ENCODE measurements at regions not wholly inside any gene's neighbourhood (a gene's known extent, or its start where the extent isn't known, plus 50 kb on each side); places are given as distances from the start of the nearest gene placed in this dataset.
"Not testable (repeated sequence)": the region's sequence is repeated elsewhere in the genome, so short reads cannot be mapped to it uniquely, and the experiment has no call there.

DNA sequence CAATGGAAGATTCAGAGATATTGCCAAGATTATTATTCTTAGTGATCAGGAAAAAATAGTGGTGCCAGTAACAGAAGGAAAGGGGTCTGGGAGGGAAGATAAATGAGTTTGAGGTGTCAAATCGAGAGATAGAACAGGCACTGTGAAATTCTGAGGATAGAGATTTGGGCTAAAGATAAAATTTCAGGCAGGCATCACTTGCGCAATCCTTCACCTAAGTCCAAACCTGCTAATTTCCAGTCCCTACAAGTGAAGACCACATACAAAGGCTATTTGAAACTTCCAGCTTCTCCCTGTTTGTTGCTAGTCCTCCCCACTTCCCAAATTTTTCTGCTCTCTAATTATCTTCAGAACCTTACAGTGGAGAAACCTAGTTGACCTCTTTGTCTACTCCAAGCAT, 494.6 kb downstream of the MAGEE1 start:
- DNase-seq (ENCODE audit: low read depth, low spot score), result no peak
- no peaks in the 10 kb centered on the region for H3K4me1 ChIP-seq (ENCODE audit: control insufficient read depth in 1 of 2, insufficient read depth in 2 of 2, low read length in 2 of 2)
- H3K4me3 ChIP-seq (replicated peaks in 1 of 2; ENCODE audit: low read depth in 1 of 2, low read length in 2 of 2), result no peak overlapping the region
- no TSS peak for BruUV-seq (replicated peaks)
- no peaks in the 10 kb centered on the region for H3K36me3 ChIP-seq (ENCODE audit: control insufficient read depth in 1 of 2, insufficient read depth in 2 of 2, low read length in 2 of 2)
- H2AFZ ChIP-seq (ENCODE audit: low read depth, low read length, poor library complexity, severe bottlenecking), result no peak overlapping the region
- ChIA-PET POLR2A (no interaction called here), RAD21 (ENCODE audit: low non-redundant PET in 1 of 2, low total read pairs in 2 of 2, uncharacterized antibody in 2 of 2, unreplicated experiment in 2 of 2) (no interaction called here), CTCF (no interaction called here)
- H3K79me2 ChIP-seq (ENCODE audit: insufficient read depth, low read length), result no peaks in the 10 kb centered on the region
- no peak for ATAC-seq
- no peak overlapping the region for H3K4me2 ChIP-seq (ENCODE audit: low read length)
- no peaks in the 10 kb centered on the region for H3K9me3 ChIP-seq (ENCODE audit: control insufficient read depth in 1 of 2, insufficient read depth in 1 of 2, low read depth in 1 of 2, low read length in 2 of 2)
- intact Hi-C loops (cut with micrococcal nuclease), result no loop called here
- H3K9me2 ChIP-seq (ENCODE audit: insufficient read depth), result no peaks in the 10 kb centered on the region
- no peak overlapping the region for H3K9ac ChIP-seq (ENCODE audit: low read length)
- H4K20me1 ChIP-seq (ENCODE audit: insufficient read depth), result no peaks in the 10 kb centered on the region
- TF ChIP-seq FOSL1 (IDR thresholded peaks at IDR 0.05; ENCODE audit: low read depth) (no peak), ZFX (IDR thresholded peaks at IDR 0.05) (no peak), SIN3A (IDR thresholded peaks at IDR 0.05; ENCODE audit: low read depth) (no peak), CBX3 (IDR thresholded peaks at IDR 0.05; ENCODE audit: low read depth) (no peak), SP1 (IDR thresholded peaks at IDR 0.05; ENCODE audit: low read depth) (no peak), TCF7L2 (IDR thresholded peaks at IDR 0.05; ENCODE audit: borderline replicate concordance, extremely low read depth, insufficient read depth, insufficient read length) (no peak), REST (IDR thresholded peaks at IDR 0.05; ENCODE audit: low read depth) (no peak), ELF1 (IDR thresholded peaks at IDR 0.05; ENCODE audit: borderline replicate concordance, low read depth) (no peak), EGR1 (IDR thresholded peaks at IDR 0.05; ENCODE audit: low read depth) (no peak), SRF (IDR thresholded peaks at IDR 0.05; ENCODE audit: low read depth) (no peak)
- TF ChIP-seq, protein P1, sequence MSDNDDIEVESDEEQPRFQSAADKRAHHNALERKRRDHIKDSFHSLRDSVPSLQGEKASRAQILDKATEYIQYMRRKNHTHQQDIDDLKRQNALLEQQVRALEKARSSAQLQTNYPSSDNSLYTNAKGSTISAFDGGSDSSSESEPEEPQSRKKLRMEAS (IDR thresholded peaks at IDR 0.05), result no peak
- no peak overlapping the region for H3K27ac ChIP-seq (ENCODE audit: low read depth, low read length)
- no peaks in the 10 kb centered on the region for H3K27me3 ChIP-seq (ENCODE audit: insufficient read depth, low read length)

DNA sequence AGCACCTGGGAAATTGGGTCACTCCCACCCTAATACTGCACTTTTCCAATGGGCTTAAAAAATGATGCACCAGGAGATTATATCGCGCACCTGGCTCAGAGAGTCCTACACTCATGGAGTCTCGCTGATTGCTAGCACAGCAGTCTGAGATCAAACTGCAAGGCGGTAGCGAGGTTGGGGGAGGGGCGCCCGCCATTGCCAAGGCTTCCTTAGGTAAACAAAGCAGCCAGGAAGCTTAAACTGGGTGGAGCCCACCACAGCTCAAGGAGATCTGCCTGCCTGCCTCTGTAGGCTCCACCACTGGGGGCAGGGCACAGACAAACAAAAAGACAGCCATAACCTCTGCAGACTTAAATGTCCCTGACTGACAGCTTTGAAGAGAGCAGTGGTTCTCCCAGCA, 497.1 kb downstream of the MAGEE1 start:
- H3K9me2 ChIP-seq (ENCODE audit: insufficient read depth); H3K27ac ChIP-seq (ENCODE audit: low read depth, low read length); intact Hi-C loops (cut with micrococcal nuclease); POLR2A ChIA-PET; RAD21 ChIA-PET (ENCODE audit: low non-redundant PET in 1 of 2, low total read pairs in 2 of 2, uncharacterized antibody in 2 of 2, unreplicated experiment in 2 of 2); H3K4me2 ChIP-seq (ENCODE audit: low read length); H2AFZ ChIP-seq (ENCODE audit: low read depth, low read length, poor library complexity, severe bottlenecking); CTCF ChIA-PET; H3K79me2 ChIP-seq (ENCODE audit: insufficient read depth, low read length); H3K27me3 ChIP-seq (ENCODE audit: insufficient read depth, low read length); BruUV-seq (replicated peaks); H4K20me1 ChIP-seq (ENCODE audit: insufficient read depth); H3K9me3 ChIP-seq (ENCODE audit: control insufficient read depth in 1 of 2, insufficient read depth in 1 of 2, low read depth in 1 of 2, low read length in 2 of 2); H3K9ac ChIP-seq (ENCODE audit: low read length); DNase-seq (ENCODE audit: low read depth, low spot score); H3K4me3 ChIP-seq (replicated peaks in 1 of 2; ENCODE audit: low read depth in 1 of 2, low read length in 2 of 2); H3K4me1 ChIP-seq (ENCODE audit: control insufficient read depth in 1 of 2, insufficient read depth in 2 of 2, low read length in 2 of 2); H3K36me3 ChIP-seq (ENCODE audit: control insufficient read depth in 1 of 2, insufficient read depth in 2 of 2, low read length in 2 of 2); ATAC-seq: not testable (repeated sequence)
